NOMO-1 (cell line): ENCODE measurements at regions not wholly inside any gene's neighbourhood (a gene's known extent, or its start where the extent isn't known, plus 50 kb on each side); places are given as distances from the start of the nearest gene placed in this dataset.
"Not testable (repeated sequence)": the region's sequence is repeated elsewhere in the genome, so short reads cannot be mapped to it uniquely, and the experiment has no call there.

Source experiments
- DNase-seq, 2 experiments: peaks; one replicate each; lab custom pipeline; 2025; ENCODE audit not compliant: unreplicated experiment in 2 of 2; lab: John Stamatoyannopoulos, UW

DNA sequence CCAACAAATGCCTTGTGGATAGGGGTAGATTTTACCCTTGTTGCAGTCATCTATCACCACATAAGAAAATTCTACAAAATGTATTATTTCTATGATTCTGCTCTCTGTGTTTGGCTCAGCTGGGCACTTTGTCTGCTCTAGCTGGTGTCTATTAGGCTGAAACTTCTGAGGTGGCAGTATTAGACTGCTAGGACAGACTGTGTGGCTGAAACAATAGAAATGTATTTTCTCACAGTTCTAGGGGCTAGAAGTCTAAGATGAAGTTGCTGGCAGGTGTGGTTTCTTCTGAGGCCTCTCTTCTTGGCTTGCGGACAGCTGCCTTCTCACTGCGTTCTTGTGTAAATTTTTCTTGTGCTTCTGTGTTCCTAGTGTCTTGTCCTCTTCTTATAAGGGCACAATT is 1139.6 kb upstream of the LRRTM3 start:
- no peak for DNase-seq

DNA sequence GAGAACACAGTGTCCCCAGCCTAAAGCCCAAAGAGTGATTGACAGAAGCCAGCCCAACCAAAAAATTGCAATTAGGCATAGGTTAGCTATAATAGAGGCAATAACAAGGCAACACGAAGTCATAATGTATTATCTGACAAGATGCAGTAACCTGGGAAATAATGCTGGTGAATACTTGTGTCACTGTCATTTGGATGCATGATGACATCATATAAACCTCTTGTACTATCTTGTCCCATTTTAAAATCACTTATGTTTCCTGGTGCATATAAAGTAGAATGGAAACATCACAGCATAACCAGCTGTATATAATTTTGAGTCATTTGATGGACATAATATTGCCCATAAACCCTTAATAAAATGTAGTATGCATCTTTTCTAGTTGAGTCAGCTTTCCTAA is 1138.3 kb upstream of the LRRTM3 start:
- DNase-seq = no peak

DNA sequence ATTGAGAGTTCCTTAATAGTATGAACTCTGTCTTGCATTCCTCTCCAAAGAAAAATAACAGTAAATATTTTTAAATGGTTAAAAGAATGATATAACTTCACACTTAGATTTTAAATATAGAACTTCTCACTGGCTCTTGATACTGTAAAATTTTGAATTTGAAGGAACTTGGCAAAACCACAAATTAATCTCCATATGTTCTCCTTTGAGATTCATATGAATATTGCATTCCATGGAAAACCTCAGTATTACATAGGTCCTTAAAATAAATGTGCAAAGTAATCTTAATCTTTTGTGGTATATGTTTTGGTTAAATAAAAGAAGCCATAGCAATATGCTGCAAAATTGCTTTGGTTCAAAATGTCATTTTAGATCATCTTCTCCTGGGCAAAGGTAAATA is 1137.6 kb upstream of the LRRTM3 start:
- DNase-seq = no peak

DNA sequence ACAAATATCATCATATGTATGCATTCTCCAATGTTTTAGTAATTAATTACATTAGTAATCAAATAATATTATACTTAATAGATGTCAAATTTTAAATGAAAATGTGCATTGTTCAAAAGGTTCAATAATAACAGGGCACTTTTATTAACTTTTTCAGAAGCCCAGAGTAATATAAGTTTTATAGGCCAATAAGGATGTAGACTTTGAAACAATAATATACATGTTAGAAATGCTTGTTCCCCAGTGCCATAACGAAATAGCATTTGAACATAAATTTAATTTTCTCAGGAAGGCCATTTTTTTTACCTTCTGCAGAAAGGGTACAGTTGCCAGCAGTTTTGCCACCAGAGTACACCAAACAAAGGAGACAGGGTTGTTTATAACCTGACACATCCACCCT is 1133.9 kb upstream of the LRRTM3 start:
- DNase-seq = no peak

DNA sequence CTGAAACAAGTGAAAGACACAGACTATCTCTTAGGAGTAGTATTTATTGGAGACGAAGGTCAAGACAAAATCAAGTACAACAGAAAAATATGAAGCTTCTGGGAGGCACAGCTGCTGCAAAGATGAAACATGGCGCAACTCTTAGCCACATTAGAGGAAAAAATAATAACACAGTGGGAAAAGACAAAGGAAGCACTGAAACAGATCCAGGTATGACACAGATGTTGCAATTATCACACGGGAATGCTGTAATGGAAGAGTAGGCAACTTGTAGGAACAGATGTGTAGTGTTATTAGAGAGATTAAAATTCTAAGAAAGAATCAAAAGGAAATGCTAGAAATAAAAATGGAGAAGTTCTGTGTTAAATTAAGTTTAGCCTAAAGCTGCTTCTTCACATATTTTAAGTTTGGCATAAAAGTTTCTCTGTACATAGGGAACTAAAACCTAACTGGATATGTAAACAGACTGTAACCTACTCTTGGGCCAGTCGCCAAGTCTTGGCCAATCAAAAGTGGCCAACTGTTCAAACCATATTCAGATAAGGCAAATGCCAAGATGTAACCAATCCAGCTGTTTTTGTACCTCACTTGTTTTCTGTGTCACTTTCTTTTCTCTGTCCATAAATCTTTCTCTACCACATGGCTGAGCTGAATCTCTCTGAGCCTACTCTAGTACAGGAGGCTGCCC is 1132.0 kb upstream of the LRRTM3 start:
- no peak for DNase-seq

DNA sequence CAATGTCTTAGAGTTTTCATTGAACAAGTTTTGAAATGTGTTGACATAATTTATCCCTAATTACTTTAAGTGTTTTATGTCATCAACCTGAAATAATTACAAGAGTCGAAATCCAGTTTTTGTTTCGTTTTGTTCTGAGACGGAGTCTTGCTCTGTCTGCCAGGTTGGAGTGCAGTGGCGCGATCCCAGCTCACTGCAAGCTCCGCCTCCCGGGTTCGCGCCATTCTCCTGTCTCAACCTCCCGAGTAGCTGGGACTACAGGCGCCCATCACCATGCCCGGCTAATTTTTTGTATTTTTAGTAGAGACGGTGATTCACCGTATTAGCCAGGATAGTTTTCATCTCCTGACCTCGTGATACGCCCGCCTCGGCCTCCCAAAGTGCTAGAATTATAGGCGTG is 1131.0 kb upstream of the LRRTM3 start:
- not testable (repeated sequence) for DNase-seq

DNA sequence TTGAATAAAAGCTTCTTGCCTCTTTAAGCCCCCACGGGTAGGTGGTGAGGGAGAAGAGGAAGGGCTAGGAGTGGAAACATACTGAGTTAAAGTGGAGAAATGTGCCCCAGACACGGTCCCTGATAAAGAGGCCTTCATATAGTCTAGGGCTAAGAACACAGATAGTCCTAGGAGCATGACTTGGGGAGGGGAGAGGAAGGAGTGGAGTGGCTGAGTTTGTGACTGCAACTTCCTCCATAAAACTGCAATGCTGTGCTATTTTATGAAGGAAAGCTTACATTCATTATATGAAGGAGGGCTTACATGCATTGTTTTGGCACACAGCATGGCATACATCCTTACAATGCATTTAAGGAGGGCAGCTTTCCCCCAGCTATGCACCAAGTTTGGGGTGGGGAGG is 1129.4 kb upstream of the LRRTM3 start:
- DNase-seq = no peak

DNA sequence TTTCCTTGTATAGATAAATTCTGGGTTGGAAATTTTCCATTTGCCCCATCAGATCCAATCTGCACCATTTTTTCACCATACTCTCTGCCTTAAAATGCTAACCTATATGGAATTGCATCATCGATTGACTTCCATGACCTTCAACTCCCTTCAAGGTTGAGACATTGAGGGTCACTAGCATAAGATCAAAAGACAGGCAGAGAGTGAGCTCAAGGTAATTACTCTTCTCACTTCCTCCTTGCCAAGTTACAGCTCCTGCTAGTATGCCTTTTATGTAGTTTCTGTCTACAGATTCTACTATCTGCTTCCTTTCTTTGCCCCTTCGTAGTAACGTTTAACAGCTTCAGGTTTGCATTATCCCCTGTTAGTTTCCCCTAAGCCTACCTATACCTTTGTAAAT is 1127.7 kb upstream of the LRRTM3 start:
- DNase-seq = peak in 1 of 2 experiments; percentile 44

DNA sequence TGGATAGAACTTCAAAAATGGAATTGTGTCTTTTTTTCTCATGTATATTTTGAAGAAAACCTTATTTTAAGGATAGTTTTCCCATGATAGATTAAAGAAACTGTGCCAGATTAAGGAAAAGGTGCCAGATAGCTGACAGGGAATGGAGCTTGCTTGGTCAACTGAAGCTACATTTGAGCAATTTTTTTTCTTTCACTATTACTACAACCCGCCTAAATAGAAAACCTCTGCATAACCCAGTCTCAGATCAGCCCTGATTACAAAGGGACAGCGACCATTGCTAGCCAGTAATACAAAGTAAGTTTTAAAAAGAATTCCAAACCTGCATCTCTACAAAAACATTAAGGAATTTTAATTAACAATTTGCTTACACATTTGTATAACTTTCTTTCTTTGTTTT is 1123.4 kb upstream of the LRRTM3 start:
- DNase-seq = no peak

DNA sequence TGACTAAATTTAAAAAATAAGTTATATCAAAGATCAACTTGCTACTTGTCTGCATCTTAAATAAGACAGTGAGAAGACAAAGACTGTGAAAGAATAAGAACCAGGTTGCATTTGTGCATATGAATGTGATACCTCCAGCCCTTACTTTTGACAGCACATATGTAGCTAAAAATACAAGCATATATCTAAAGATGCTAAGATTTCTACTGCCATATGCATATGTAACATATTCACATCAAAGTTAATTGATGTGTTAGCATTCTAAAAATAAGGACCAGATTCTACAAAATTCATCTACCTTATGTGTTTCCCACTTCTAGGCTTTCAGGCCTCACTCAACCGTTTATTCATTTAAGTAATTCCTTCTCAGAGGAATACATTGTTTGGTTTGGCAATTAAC is 1120.3 kb upstream of the LRRTM3 start:
- DNase-seq = no peak

DNA sequence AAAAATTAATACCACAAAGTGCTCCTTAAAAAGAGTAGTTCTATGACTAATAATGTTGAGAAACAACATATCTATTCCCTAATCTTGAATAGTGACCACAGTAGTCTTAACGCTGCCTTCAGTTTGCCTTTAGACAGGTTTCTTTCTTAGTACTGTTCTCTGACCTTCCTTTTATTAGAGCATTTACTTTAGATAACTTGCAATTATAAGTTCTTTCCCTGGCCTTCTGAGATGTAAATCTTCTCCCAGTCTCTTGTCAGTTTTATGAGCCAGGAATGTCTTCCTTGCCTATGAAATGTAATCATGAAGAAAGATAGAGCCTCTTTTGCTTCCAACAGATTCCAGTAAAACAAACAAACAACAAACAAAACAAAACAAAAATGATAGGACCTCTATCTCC is 1119.8 kb upstream of the LRRTM3 start:
- no peak for DNase-seq

DNA sequence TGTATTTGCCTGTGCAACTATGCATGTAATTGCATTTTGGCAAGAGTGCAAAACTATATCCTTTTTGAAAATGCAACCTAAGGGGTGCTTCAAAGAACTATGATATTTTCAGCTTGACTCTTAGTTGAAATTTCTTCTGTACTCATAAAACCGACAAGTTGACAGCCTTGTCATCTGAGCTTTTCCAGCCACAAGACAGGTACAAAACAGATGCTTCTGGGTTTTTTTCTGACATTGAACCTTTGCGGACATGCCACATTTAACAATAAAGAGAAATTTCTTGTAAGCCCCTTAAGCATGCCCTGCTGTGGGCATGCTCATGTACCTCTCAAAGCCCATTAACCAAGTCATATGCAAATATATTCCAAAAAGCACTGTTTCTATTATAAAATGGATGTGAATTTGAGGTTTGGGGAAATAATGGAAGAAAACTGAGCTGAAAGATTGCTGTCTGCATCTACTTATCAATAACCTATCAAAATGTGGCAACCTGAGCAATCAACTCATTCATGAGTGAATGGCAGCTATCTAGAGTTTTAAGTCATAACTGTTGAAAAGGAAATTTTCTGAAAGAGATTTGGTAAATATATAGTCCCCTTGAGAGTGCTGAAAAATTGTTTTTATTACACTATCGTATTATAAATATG is 1117.0 kb upstream of the LRRTM3 start:
- DNase-seq = no peak

DNA sequence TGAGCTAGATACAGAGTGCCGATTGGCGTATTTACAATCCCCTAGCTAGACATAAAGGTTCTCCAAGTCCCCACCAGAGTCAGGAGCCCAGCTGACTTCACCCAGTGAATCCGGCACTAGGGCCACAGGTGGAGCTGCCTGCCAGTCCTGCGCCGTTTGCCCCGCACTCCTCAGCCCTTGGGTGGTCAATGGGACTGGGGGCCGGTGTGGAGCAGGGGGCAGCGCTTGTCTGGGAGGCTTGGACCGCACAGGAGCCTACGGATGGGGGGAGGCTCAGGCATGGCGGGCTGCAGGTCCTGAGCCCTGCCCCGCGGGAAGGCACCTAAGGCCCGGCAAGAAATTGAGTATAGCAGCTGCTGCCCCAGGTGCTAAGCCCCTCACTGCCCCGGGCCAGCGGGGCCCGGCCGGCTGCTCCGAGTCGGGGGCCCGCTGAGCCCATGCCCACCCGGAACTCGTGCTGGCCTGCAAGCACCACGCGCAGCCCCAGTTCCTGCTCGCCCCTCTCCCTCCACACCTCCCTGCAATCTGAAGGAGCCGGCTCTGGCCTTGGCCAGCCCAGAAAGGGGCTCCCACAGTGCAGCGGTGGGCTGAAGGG is 1113.8 kb upstream of the LRRTM3 start:
- DNase-seq = no peak

DNA sequence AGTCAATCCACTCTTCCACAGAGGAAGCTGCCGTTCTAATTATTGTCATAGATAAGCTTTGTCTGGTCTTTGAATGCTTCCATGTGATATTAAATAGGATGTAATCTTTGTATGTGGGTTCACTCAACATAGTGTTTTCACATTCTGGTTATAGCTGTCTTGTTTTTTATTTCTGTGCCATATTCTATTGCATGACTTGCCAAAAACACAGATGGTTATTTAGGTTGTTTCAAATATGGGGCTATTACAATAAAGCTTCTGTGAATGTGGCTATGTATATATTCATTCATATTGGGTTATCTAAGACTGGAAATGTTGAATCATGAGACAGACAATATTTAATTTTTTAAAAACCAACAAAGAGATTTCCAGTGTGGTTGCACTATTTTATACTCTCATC is 1109.3 kb upstream of the LRRTM3 start:
- DNase-seq = no peak

DNA sequence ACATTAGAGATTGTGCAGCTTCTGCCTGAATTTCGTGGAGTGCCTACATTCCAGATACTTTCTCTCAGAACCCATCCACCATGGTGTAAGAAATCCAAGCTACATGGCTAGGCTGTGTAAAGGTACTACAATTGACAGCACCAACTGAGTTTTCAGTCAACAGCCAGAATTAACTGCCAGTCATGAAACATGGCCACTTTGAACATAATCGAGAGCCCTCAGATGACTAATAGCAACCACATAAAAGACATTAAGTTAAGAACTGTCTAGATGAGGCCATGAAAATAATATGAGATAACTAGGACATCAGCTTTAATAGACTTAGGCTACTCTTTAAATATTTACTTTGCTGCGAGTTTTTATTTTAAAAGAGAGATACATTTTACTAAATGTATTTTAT is 1106.8 kb upstream of the LRRTM3 start:
- no peak for DNase-seq

DNA sequence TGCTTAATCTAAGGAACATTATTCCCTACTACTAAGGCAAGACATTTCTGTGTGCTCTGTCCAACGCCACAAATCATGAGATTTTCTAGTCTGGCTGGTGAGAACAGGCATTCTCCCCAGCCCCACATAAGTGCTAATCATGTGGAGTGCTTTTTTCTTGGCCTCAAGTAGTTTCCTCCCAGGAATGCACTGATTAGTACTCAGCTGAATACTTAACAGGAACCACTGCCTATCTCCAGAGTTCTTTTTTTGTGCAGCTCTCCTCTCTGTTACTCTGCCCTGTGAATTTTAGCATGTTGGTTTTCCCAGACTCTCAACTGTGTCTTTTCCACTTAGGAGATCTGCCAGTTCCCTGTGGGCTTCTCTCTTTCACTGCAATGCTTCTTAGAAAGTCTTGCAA is 1098.5 kb upstream of the LRRTM3 start:
- no peak for DNase-seq

DNA sequence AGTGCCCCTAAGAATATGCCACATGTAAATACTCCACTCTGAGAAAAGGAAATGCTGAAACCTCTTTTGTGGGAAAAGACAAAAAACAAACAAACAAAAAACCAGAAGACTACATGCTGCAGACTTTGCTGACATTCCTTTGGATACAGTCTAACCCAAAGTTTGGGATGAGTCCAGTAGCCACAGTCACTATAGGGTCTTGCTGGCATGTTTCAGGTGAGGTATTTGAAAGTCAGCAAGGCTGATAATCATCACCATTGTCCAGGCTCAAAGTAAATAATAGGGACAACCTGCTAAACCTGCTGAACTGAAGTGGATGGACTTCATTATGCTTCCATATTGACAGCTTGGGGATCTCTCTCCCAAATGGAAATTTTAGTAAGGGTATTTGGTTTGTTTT is 1087.0 kb upstream of the LRRTM3 start:
- DNase-seq = no peak

DNA sequence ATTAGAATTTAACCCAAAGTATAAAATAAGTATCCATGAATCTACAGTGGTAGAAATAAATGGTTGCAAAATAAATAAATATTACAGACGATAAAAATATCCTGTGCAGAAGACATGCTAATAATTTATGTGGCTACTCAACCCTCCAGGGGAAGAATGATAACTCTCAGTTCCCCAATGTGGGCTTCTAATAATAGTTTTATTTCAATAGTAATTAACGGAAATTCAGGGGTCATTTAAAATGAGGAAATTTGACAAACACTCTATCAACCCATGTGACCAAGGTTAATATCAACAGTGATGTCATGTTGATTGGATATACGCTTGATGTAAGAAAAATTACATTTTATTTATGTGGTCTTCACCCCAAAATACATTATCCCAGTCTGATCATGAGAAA is 1082.6 kb upstream of the LRRTM3 start:
- DNase-seq = no peak

DNA sequence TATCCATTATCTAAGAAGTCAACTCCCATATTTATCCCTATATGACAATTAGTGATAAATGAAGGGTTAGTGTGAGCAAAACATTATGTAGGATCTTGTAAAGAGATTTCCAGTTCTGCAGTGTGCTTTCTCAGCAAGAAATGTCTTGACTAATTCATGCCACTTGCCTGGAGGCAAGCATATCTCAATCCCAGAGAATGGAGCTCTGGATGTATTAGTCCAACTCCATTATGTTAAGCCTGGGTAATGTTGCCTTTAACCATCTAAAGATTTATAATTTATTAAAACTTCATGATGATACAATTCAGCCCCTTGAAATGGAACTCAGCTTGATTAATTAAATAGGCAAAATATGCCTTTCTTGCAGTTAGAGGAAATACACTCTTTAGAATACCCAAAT is 1079.9 kb upstream of the LRRTM3 start:
- no peak for DNase-seq

DNA sequence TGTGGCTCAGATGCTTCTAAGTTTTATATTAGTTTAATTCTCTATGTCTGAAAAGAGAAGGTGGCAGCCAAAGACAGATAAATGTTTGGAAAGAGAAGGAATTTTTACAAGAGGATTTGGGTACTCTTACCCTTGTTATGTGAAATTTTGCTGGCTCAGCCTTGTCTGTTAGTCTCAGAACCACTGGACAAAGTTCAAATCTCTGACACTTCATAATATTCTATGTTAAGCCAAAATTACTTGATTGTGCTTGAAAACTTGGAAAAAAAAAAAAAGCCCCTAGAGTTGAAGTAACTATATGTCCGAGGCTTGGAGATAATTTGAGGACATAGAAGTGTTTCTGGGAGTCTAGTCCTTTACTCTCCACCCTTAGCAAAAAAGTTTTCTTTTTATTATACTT is 1079.3 kb upstream of the LRRTM3 start:
- DNase-seq = no peak

DNA sequence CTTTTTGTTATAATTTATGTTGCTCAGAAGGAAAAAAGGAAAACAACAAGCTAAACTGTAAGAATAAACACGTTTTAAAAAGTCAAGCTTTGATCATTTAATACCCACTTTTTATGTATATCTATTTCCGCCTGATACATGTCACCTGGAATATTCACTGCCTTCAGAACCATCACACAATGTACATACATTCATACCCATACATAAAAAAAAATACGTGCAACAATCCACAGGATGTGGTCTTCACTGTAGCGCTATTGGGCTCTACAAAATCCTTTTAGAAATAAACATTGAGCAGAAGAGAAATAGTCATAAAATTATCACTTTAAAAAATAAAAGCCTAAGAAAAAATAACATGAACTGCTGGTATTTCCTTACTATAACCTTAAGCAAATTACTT is 1078.9 kb upstream of the LRRTM3 start:
- no peak for DNase-seq

DNA sequence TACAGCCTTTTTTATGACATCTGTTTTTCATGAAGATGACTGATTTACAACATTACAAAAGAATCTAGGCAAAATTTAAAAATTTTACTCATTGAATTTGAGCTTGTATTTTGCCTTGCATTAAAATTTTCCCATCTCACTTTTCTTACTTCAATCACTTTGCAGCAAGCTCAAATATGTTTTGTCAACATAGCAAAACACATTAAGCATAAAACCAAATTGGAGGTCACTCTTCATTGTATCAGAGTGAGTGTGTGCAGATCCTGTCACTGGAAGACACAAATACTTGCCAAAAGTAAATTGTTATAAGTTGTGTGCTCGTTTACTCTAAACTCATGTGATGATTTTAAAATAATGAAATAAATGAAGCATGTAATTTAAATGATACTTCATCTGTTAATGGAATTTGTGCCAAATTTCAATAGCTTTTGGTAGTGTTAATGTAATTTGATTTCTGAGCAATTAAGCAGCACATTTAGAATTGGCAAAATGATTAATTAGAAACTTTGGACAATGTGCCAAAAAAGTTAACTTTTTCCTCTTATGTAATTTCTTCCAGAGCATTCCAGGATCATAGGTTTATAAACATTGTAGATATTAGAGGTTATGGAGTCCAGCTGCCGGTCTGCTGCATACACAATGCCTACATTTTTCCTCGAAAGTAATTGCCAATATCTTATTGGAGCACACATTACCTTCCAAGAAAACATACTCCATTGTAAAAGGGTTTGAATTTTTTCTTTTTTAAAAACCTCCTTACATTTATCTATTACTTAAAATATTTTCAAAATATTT is 1078.2 kb upstream of the LRRTM3 start:
- DNase-seq = no peak
